ENCODE measurements at regions not wholly inside any gene's neighbourhood (a gene's known extent, or its start where the extent isn't known, plus 50 kb on each side); places are given as distances from the start of the nearest gene placed in this dataset.

DNA sequence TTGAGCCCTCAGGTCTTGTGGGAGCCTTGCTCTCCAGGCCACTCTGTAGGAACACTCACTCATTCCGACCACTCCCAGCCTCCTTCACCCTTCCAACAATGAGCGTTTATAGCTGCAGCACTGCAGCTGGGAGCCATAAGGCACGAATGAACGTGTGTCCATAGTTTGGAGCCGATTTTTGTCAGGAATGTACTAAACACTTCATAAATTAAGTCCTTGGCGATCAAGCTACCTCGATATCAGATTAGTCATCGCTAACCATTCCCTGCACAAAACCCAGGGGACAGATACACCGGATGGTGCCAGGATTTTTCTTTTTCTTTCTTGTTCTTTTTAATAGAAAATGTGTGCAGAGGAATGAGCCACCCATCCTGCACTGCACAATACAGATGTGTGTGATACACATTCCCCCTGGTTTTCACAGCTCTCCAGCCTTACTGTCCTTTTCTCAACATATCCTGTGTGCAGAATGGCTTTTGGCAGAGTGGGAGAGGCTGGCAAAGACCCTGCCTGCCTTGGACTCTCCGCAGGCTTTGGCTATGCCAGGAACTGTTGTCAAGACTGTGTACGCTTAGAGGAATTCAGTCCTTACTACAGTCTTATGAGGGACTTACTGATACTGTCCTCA lies 68.4 kb upstream of the ELAC2 start:
- DNase-seq (ENCODE audit: low spot score), result no peak

DNA sequence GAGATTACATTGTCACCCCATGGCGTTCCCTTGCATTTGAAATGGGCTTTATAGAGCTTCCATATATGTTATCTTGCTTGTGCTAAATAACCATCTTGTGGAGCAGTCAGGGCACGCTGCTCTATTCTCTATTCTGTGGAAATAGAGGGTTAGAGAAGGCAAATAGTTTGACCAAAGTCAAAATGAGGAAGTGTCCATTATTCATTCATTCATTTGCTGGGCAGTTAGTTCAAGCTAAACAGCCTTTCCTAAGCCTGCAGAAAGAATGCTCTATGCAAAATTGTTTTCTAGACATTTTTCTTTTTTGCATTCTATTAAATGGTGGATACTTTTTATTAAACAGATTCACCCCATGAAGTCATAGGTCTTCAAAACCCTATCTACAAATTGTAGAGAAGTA lies 67.8 kb upstream of the ELAC2 start:
- DNase-seq (ENCODE audit: low spot score), result no peak

DNA sequence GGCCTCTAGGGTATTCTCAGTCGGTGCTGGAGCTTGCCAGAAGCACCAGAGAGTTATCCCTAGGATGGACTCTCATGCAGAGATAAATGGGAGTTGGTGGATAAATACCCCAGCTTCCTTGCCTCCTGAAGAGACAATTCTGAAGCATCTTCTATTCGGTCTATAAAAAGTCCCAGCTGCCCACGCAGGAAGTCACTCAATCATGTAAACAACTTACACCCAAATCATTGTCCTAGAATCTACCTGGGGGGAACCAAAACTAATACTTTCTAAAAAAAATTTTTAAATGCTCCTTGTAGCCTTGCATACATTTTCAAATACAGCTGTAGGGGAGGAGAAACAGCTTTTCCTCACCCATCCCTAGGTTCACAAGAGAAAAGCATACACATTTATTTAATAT lies 66.6 kb upstream of the ELAC2 start:
- no peak for DNase-seq (ENCODE audit: low spot score)

GRCh38 chr17:13078591-13079385 lies 61.0 kb upstream of the ELAC2 start:
- DNase-seq (ENCODE audit: low spot score), result no peak

DNA sequence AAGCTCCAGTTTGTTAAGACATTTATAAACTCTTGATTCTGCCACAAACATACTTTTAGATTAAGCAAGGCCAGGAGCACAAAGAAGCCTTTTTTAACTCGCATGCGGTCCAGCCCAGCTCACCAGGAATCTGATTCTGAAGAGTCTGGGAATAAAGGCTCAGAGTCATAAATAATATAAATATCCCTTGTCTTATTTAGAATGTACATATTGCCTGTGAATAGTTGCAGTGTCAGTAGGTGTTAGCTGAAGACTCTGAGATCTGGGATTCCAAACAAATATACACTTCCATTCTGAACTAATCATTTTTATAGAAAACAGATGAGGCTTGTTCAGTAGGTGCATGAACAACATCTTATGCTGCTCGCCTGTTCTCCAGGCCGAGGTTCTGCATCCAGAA lies 59.1 kb upstream of the ELAC2 start:
- no peak for DNase-seq (ENCODE audit: low spot score)

- no peak for DNase-seq (ENCODE audit: low spot score)
Observed at GRCh38 chr17:13074026-13074425, 56.2 kb upstream of the ELAC2 start.

DNA sequence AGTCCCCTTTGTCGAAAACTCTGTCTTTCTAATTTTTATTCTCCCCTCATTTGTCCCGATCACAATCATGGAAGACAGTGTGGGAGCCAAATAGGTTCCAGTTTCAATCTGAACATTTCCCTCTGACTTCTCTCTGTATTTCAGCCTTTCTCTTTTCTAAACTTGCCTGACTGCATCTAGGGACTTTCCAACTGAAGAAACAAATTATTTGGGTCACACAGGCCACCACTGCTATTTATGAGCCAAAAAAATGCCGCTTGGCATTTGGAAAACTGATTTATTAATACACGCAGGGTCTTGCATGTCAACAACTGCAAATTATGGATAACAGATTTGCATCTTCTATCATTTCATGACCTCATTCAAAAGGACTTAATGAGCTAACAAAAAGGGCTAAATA lies 55.2 kb upstream of the ELAC2 start:
- DNase-seq (ENCODE audit: low spot score), result no peak

DNA sequence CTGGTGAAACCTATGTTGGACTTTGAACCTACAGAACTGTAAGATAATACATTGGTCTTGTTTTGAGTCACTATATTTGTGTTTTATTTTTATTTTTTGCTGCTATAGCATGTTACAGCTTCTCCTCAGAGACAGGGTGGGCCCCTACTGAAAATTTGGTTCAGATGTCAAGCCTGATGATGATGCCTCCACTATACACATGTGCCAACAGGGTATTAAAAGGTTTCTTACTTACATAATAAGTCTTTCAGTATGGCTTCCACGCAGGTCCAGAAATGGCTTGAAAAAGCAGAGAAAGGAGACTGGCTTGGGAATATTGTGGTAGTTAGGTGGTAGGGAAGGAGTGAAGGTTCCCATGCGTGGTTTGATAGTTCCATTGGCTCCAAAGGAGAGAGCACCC lies 52.9 kb upstream of the ELAC2 start:
- no peak for DNase-seq (ENCODE audit: low spot score)

GRCh38 chr17:13067629-13068303 lies 49.9 kb upstream of the ELAC2 start:
- no peak for DNase-seq (ENCODE audit: low spot score)

Data from H4 (cell line).